ENCODE measurements at regions not wholly inside any gene's neighbourhood (a gene's known extent, or its start where the extent isn't known, plus 50 kb on each side); places are given as distances from the start of the nearest gene placed in this dataset.

DNA sequence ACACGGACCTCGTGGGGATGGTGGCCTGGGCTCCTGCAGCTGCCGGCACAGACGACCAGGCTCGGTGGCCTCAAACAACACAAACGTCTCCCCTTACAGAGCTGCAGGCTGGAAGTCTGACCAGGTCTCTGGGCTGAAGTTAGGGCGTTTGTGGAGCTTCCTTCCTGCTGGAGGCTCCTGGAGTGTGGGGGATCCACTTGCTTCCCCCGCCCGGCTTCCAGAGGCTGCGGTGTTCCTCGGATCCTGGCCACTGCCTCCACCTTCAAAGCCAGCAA is 313.5 kb downstream of the CTTN start:
- no peak for DNase-seq

DNA sequence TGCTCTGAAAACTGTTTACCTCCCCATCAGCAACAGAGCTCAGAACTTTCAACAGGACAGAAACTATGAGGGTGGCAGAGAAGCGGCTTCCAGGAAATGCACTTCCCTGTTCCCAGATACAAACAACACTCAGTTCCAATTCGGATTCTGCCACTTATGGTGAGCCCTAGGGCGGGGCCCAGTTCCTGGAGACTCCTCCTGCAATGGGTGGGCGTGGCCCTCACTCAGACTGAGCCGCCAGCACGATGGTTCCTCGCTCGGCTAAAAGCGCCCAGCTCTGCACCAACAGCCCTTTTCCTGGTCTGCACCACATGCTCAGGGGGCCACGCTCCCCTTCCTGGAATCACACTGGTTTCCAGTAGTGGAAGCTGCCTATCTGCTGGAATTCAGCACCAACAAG is 314.1 kb downstream of the CTTN start:
- DNase-seq = no peak

DNA sequence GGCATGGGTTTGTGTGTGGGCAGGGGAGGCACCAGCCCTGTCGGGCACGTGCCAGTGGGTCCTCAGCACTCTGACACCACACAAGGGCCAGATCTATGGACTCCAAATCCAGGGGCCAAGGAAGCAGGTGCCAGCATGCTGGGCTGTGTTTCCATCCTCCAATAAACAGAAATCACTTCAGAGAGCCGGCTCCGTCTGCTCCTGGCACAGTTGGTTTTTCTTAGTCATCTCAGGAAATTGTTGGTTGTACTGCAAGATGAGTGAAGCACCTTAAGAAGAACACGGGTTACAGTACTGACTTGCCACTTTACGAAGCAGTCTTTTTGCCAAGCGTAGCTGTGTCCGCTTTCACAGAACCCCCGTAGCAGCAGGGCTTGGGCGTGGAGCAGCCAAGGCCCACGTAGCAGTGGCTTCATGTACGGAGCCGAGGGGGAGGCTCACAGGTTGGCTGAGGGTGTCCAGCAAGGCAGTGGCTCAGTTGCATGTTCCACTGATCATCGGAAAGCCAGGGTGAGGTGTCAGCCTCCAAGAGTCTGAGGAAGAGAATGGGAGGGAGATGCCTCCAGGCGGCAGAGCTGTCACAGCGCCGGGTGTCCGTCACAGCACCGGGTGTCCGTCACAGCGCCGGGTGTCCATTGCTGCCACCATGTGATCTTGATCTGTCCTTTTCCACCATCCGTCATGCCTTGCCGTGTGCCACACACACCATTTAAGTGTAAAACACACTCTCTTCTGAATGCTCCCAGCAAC is 314.9 kb downstream of the CTTN start:
- DNase-seq = no peak

DNA sequence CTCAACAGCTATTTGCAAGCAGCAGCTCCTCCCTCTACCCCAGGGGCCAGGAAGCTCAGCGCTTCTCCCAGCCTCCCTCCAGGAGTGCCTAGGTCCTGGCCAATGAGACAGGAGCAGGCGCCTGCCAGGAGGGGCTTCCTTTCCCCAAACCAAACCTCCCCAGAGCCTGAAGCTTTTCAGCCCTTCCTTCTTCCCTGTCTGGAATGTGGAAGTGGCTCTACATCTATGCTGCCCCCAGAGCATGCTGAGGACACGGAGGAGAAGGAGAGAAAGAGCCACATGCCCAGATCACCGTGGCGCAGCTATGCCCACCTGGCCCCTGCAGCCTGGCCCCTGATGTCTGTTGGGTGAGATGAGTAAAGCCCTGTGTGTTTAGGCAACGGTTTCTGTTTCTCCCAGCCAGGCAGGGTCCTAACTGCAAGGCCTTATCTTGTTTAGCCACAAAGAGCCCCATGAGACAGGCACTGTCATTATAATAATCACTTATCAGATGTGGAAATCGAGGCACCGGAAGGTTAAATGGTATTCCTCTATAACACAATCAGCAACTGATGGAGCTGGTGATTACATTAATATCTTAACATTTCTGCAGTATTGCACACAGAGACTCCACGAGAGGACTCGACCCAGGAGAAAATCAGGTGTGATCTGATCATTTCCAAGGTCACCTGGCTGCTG is 315.8 kb downstream of the CTTN start:
- no peak for DNase-seq

DNA sequence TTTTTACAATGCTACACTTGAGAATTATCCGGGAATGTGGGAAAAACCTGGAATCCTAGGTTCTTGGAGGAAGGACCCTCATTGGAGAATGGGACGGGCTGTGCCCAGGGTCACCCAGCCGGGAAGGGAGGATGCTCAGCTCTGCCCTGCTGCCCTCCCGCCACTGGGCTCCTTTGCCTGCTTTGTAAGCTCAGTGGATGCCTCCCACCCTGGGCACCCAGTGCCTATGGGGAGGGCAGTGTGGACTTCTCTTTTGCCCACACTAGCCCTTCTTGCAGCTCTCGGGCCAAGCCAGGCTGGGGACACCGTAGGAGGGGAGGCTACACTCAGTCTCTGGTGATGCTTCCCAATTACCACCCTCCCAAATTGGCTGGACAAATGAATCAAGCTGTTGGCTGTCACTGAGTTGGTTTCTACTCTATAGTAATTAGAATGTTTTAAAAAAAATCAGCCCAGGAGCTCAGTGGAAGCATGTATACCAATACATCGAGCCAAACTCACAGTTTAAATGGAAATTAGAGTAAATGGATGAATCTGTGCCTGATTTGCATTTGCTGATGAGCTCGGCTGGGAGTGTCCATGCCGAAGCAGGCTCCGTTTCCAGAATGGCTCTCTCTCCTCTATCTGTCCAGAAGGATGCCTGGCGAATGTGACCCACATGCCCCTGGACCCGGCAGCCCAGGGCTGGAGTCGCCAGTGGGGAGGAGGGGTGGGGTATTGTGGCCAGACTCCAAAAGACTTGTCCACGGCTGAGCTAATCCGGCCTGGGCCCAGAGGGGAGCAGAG is 317.0 kb downstream of the CTTN start:
- DNase-seq = no peak

DNA sequence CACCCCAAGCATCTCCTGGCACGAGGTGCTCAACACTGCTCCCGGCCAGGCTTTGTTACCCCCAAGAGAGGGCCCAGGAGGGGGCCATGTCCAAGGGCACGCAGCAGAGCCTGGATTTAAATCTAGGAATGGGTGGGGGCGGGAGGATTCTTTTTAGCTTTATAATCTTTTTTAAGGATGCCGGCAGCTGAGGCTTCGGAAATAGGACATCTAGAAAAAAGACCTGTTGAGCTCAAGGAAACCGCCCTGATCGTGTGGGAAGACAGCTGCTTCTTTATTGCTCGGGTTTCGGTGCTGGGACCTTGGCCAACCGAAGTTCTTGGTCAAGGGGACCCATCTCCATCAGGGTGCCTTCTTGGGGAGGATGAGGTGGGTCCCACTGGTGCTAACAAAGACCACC is 317.9 kb downstream of the CTTN start:
- no peak for DNase-seq

DNA sequence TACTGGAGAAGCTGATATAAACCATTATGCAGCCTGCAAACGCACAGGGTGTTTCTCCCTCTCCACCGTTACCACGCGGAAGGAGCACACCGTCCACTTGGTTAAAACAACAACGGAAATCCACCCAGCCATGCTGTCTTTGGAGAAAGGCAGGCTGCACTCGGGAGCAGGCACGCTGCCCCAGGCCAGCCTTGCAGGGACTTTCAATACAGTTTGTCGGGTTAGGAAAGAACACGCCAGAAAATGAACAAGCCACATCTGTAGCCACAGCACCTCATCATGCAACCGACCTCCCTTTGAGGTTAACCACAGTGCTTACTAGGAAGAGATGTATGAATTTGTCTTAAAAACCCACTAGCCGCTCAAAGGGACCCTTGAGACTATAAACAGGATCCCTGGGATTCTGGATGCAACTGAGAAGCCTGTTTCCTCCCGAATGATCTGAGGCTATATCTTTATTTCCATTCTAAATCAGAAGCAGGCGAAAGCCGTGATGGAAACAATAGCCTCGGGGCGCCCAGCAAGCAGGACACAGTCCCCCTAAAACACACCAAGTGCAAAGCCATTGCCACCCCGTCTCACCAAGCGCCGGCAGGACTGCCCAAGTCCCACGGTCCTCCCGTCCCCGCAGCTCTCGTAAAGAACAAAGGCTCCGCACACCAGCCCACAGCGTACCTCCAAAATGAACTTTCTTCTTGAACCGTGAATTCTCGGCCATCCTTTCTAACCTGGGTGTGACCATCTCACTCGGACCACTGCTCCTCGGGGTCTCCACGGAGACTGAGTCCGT is 318.9 kb downstream of the CTTN start:
- DNase-seq = no peak

DNA sequence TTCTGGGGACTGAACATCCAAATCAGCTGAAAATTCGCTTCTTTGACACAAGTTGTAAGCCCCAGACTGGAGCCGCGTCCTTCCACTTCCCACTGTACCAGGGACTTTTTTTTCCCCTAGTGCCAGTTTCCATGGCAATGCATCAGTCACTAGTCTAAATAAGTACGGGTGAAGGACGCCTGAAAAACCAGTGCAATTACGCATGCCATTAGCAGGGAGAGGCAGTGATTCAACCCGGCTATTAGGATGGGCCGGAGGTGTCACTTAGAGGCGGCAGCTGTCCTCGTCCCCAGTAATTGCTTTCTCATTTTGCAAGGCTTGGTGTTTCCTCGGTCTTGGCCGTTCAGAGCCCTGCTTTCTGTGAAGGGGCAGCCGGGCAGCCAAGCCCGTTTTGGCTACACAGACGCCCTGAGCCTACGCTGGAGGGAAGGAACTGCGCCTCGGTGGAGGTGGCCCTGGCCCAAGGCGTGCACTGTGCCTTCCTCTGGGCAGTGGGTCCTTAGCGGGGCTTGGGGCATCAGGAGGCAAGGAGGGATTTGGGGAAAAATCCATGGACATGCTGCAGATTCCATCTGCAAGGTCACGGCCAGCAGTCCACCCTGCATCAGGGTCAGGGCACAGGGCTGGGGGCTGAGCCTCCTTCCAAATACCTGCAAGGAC is 319.7 kb downstream of the CTTN start:
- DNase-seq = no peak

DNA sequence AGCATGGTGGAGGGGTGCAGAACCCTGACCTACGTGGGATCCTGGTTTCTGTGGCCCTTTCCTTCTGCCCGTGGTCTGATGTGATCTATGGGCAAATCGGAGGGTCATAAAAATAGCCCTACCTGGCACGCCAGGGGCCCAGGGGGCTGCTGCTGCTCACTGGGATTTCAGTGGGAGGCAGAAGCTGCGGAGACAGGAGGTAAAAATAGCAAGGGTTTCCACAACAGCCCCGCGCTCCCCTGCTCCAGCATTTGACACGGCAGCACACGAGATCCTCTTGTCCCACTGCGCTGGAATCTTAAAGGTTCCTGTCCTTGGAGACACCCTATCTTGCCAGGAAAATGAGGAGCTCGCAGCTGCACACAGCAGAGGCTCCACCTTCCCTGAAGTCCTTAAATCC is 321.2 kb downstream of the CTTN start:
- DNase-seq = no peak

DNA sequence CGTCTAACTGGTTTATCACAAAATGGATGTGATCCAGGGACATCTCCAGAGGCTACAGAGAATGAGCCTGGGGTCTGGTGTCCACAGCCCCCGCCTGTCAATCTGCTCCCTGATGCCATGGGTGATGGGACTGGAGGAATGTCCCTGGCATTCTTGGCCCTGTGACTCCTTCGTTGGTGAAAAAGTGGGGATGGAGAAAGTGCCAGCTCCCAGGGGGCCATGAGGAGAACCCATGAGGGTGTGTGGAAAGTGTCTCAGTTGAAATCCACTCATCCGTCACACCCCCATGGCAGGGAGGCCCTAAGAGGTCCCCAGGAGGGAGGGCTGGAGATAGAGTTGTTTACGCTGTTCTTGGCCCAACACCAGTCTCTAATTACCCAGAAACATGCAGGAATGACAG is 322.0 kb downstream of the CTTN start:
- no peak for DNase-seq

DNA sequence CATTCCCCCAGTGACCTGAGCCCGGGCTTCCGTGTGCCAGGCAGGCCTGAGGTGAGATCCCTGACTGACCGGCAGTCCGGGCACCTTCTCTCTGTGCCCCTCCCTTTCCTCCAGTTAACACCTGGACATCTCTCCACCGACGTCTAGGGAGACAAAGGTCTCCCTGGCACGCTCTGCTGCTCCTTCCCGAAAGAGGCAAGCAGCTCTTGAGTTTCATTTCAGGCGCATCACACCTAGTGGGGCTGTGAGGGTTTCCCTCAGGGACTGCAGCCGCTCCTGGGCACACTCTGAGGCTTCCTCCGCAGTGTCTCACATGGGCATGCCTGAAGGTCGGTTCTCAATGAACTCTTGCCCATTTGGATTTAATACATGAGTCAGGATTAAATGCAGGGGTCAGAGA is 322.7 kb downstream of the CTTN start:
- DNase-seq = peak; percentile 31 to 79

DNA sequence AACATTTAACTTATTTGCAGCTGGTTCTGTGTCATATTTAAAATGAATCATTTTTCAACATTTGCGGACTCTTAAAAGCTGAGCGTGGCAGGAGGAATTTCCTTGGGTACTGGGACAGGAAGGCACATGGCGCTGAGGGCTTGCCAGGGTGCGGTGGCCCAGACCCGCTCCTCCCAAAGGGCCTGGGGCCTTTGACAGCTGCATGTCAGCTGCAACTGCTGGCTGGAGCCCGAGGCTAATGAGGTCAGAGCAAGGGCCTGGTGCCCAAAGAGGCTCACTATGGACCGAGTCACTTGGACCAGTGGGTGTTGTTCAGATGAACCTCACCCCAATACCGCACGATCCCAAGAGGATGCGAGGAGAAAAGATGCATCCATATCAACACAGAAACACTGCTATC is 326.9 kb downstream of the CTTN start:
- DNase-seq = no peak

DNA sequence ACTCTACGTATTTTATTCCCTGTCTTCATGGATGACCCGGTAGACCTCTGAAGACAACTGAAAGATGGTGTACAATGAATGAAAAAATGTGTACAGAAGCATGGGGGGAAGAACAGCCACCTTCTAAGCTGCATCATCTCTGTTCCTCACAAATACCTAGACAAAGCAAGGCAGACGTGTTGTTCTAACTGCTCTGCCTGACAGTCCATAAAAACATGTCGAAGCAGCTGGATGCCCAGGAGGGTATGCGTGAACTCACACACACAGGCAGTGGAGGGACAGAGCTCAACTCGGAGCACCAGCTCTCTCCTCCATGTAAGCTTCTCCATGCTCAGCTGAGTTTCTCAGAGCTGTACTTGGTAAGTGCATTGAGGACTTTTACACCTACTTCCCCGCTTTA is 327.4 kb downstream of the CTTN start:
- no peak for DNase-seq

DNA sequence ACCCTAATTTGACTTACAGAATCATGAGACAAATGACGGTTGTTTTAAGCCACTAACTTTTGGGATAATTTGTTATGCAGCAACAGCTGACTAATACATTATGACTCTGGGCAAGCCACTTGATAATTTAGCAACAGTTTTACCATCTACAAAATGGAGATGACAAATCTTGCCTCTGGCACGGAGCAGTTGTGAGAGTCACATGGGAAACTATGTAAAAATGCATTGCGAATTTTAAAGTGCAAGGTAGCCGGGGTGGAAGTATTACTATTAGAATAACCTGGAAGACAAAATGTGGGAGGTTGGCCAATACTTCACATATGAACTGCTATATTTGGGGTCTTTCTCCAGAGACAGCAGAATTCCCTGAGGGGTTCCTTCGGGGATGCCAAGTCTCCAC is 328.7 kb downstream of the CTTN start:
- DNase-seq = no peak

DNA sequence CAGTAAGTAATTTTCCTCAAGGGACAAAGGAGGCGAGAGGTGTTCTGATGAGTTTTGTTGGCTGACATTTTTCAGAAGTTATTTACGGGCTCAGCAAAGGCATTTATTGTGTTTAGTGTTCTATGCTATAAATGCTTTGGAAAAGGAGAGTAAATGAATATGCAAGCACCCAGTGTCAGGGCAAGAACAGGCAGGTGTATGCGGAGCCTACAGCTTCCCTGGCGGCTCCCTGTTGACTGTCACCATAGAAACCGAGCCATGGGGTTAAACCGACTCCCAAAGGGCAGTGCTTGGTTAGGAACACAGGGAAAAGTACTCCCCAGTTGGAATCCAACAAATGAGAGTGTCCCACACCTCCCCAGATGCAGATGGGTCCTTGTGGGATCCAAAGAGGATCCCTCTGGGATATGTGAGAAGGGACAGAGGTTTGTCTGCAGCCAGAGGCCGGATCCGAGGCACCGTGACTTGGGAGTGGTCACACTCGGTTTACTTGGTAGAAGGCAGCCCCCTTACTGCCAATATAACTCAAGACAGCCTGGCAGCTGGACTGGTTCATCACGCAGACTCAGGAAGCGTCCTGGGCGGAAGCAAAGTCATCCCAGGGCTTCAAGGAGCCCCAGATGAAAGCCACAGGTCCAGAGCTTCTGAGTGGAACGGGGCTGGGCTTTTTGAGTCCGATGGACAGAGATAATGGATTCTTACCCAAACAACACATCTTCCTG is 329.7 kb downstream of the CTTN start:
- peak; percentile 39 to 51 for DNase-seq

DNA sequence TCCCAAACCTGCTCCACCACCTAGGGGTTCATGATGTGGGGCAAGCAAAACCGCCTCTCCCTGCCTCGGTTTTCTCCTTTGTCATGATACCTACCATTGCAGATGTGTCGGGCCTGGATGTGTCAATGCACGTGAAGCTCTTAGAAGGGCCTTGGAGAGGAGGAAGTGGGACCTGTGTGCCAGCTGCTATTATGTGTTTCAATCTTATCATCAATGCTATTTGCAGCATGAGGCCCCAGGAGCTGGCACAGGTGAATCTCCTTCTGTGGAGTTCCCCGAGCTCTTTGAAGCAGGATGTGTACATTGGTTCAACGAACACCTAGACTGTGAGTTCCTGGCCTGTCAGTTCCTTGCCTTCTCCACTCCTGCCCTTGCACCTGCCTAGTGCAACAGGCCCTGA is 331.6 kb downstream of the CTTN start:
- no peak for DNase-seq

DNA sequence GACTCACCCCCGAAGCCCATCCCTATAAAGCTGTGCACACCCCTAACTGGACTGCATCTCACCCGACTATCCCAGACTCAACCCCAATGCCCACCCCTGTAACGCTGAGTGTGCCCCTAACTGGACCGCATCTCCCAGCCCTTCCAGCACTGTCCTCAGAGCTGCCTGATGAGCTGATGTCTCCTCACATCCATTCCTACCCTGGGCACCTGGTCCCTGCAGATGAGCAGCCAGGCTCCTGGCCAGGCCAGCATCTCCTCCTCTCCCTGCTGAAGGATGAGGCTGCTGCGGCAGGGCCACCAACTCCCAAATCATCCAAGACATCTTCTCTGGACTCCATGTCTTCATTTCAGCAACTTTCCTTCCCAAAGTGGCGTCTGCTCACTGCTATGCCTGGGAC is 332.1 kb downstream of the CTTN start:
- no peak for DNase-seq

DNA sequence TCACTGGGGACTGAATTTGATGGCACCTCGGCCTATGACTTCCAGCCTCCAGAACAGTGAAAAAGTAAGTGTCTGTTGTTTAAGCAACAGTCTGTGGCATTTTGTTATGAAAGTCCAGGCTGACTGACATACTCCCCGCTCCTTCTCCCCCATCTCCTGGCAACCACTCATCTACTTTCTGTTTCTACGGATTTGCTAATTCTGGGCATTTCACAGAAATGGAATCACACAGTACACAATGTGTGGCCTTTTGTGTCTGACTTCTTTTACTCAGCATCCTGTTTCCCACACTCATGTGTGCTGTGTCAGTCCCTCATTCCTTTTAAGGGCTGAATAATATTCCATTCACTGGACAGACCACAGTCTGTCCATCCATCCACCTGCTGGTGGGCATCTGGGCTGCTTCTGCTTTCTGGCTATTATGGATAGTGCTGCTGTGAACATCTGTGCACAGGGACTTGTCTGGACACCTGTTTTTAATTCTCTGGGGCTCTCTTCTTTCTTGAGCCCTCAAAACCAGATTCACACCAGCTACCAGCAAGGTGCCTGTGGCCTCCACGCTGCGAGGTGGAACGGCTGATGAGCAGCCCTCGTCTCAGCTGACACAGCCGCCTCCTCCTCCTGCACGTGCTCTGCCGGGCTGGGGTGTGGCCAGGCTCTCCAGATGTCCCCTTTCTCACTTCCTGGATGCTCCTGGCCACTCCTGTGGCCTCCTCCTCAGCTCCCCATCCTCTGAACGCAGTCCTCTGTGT is 333.1 kb downstream of the CTTN start:
- DNase-seq = no peak

DNA sequence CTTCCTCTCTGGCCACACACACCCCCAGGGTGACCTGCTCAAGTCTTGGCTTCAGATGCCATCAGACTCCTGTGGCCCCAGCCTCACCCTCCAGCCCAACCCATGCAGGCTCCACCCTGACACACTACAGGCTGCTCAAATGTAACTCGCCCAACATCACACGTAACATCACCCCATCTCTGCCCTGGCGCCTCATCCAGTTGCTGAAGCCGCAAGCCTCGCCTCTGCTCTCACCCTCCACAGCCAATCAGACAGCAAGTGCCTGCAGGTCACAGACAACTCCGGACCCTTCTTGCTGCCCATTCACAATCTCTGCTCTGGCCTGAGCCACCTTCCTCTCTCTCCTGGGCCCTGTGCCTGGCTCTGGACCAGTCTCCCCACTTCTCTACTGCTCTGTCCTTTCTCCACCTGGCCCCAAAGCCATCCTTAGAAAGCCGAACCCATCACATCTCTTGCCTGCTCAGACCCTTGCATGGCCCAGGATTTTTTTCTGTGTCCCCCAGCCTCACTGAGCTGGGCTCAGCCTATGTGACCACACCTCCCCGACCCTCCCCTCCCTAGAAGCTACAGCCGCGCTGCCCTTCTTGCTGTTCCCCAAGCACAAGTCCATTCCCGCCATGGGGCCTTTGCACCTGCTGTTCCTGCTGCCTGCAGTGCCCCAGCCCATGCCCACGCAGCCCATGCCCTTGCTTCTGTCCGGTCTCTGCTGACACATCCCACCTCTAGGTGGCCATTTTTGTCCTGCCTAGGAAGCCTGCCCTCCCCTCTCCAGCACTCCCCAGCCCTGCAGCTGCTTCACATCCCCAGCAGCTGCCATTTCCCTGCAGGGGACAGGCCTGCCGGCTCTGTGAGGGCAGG is 333.9 kb downstream of the CTTN start:
- DNase-seq = no peak

DNA sequence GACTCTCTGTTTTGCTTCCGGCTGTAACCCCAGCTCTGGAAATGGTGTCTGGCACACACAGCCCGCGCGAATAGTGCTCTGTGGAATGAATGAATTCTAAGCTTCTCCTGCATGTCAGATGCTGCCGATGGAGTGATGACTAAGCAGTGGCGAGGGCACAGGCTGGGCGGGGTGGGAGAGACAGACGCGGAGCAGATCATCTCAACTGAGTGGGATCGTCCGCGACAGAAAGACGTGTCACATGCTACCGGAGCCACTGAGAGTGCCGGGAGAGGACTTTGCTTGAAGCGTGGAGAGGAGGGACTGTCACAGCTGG is 334.5 kb downstream of the CTTN start:
- DNase-seq = no peak
